Endothelial cell of umbilical vein (primary cell): ENCODE measurements at regions not wholly inside any gene's neighbourhood (a gene's known extent, or its start where the extent isn't known, plus 50 kb on each side); places are given as distances from the start of the nearest gene placed in this dataset.
"Not testable (repeated sequence)": the region's sequence is repeated elsewhere in the genome, so short reads cannot be mapped to it uniquely, and the experiment has no call there.

Source experiments
- EZH2 ChIP-seq: IDR thresholded peaks from 2 replicates; pipeline ENCODE4 v1.6.1; 2012; ENCODE audit warnings: borderline replicate concordance, low read depth, mild to moderate bottlenecking, moderate library complexity, low read length, inconsistent platforms; ENCODE audit not compliant: severe bottlenecking
- FOS ChIP-seq: IDR thresholded peaks from 2 replicates; pipeline ENCODE4 v1.6.1; 2011; ENCODE audit warnings: mild to moderate bottlenecking, low read length, moderate library complexity, borderline replicate concordance; ENCODE audit not compliant: insufficient read depth
- GATA2 ChIP-seq: IDR thresholded peaks from 2 replicates; pipeline ENCODE4 v1.7.0; 2011; ENCODE audit warnings: low read depth, mild to moderate bottlenecking, moderate library complexity, mixed read lengths, low read length; ENCODE audit not compliant: insufficient read length, insufficient read depth
- MYC ChIP-seq: IDR thresholded peaks from one replicate; pipeline ENCODE4 v1.6.1; 2011; ENCODE audit warnings: mild to moderate bottlenecking, low read depth, low read length
- POLR2A ChIP-seq: IDR thresholded peaks from 2 replicates; pipeline ENCODE4 v1.6.1; 2012; ENCODE audit warnings: low read depth, mild to moderate bottlenecking, control low read depth, low read length
- POLR2AphosphoS5 ChIP-seq: IDR thresholded peaks from 2 replicates; pipeline ENCODE4 v1.6.1; 2012; ENCODE audit warnings: low read depth, mild to moderate bottlenecking, control low read depth, low read length, moderate library complexity; ENCODE audit not compliant: insufficient read depth
- TF ChIP-seq, protein P1 (sequence below), 2 donors: IDR thresholded peaks; 1 replicate in 1 of 2; 2 replicates in 1 of 2; pipeline ENCODE4 v1.5.1; 2011; ENCODE audit warnings: low read length in 2 of 2, mild to moderate bottlenecking in 2 of 2, moderate library complexity in 2 of 2, control low read depth in 1 of 2, inconsistent platforms in 1 of 2, low read depth in 1 of 2; ENCODE audit not compliant: insufficient read depth in 1 of 2; ENCODE audit errors: extremely low read depth in 1 of 2
- TF ChIP-seq, protein P2 (sequence below): IDR thresholded peaks from 2 replicates; pipeline ENCODE4 v1.6.1; 2011; ENCODE audit not compliant: insufficient read depth, insufficient read length

DNA sequence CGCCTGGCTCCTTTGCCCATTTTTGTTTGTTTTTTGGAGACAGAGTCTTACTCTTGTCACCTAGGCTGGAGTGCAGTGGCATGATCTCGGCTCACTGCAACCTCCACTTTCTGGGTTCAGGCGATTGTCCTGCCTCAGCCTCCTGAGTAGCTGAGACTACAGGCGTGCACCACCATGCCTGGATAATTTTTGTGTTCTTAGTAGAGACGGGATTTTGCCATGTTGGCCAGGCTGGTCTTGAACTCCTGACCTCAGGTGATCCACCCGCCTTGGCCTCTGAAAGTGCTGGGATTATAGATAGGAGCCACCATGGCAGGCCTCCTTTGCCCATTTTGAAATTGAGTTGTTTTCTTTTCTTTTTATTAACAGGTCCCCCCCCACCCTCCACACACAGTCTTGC lies 89.4 kb upstream of the TPTE start:
- TF ChIP-seq, protein P1, sequence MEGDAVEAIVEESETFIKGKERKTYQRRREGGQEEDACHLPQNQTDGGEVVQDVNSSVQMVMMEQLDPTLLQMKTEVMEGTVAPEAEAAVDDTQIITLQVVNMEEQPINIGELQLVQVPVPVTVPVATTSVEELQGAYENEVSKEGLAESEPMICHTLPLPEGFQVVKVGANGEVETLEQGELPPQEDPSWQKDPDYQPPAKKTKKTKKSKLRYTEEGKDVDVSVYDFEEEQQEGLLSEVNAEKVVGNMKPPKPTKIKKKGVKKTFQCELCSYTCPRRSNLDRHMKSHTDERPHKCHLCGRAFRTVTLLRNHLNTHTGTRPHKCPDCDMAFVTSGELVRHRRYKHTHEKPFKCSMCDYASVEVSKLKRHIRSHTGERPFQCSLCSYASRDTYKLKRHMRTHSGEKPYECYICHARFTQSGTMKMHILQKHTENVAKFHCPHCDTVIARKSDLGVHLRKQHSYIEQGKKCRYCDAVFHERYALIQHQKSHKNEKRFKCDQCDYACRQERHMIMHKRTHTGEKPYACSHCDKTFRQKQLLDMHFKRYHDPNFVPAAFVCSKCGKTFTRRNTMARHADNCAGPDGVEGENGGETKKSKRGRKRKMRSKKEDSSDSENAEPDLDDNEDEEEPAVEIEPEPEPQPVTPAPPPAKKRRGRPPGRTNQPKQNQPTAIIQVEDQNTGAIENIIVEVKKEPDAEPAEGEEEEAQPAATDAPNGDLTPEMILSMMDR (IDR thresholded peaks at IDR 0.05; ENCODE audit: extremely low read depth in 1 of 2, insufficient read depth in 1 of 2, low read depth in 1 of 2, low read length in 2 of 2) = not testable (repeated sequence)
- TF ChIP-seq, protein P2, sequence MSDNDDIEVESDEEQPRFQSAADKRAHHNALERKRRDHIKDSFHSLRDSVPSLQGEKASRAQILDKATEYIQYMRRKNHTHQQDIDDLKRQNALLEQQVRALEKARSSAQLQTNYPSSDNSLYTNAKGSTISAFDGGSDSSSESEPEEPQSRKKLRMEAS = not testable (repeated sequence)
- not testable (repeated sequence) for TF ChIP-seq POLR2A, FOS, POLR2AphosphoS5, EZH2, MYC, GATA2
